H1 (cell line): ENCODE measurements at regions not wholly inside any gene's neighbourhood (a gene's known extent, or its start where the extent isn't known, plus 50 kb on each side); places are given as distances from the start of the nearest gene placed in this dataset.

Experiments
- MAFK ChIP-seq: IDR thresholded peaks from 2 replicates; pipeline ENCODE4 v1.6.1; 2012; ENCODE audit warnings: low read depth, mild to moderate bottlenecking, improper control_type of control experiment, low read length

- TF ChIP-seq MAFK = no peak
Observed at GRCh38 chr2:226122041-226122440, 677.6 kb downstream of the IRS1 start (continued).
